HUES48 (cell line): ENCODE measurements at regions not wholly inside any gene's neighbourhood (a gene's known extent, or its start where the extent isn't known, plus 50 kb on each side); places are given as distances from the start of the nearest gene placed in this dataset.

Source experiments
- H3K27ac ChIP-seq: one replicate; pipeline ENCODE4 v1.7.0; 2013; ENCODE audit warnings: low read depth, low read length, inconsistent platforms
- H3K27me3 ChIP-seq: 2 replicates; pipeline ENCODE4 v1.6.1; 2013; ENCODE audit warnings: mild to moderate bottlenecking, low read length; ENCODE audit not compliant: control insufficient read depth, insufficient read depth
- H3K36me3 ChIP-seq: 2 replicates; pipeline ENCODE4 v1.6.1; 2013; ENCODE audit warnings: low read length; ENCODE audit not compliant: control insufficient read depth, insufficient read depth
- H3K4me1 ChIP-seq: 2 replicates; pipeline ENCODE4 v1.6.1; 2013; ENCODE audit warnings: mild to moderate bottlenecking, low read length; ENCODE audit not compliant: control insufficient read depth, insufficient read depth
- H3K4me3 ChIP-seq: 2 replicates; pipeline ENCODE4 v1.5.1; 2013; ENCODE audit warnings: mild to moderate bottlenecking, low read depth, low read length
- H3K9ac ChIP-seq: 2 replicates; pipeline ENCODE4 v1.6.1; 2013; ENCODE audit warnings: mild to moderate bottlenecking, low read depth, low read length, moderate library complexity
- H3K9me3 ChIP-seq: 2 replicates; pipeline ENCODE4 v1.6.1; 2013; ENCODE audit warnings: low read length; ENCODE audit not compliant: control insufficient read depth, insufficient read depth

- H3K9ac ChIP-seq = no peak overlapping the region
- H3K4me3 ChIP-seq = no peak overlapping the region
- no peaks in the 10 kb centered on the region for H3K36me3 ChIP-seq
- H3K27me3 ChIP-seq = no peaks in the 10 kb centered on the region
- H3K9me3 ChIP-seq = no peaks in the 10 kb centered on the region; the same call in 1 of the 2 replicates
- H3K27ac ChIP-seq = no peak overlapping the region
- H3K4me1 ChIP-seq = no peaks in the 10 kb centered on the region
Measured at GRCh38 chr21:28675331-28676041, 317.2 kb downstream of the LTN1 start.

GRCh38 chr21:28674763-28675162 lies 317.9 kb downstream of the LTN1 start:
- no peaks in the 10 kb centered on the region for H3K36me3 ChIP-seq
- H3K9me3 ChIP-seq = no peaks in the 10 kb centered on the region; the same call in 1 of the 2 replicates
- no peak overlapping the region for H3K9ac ChIP-seq
- no peak overlapping the region for H3K27ac ChIP-seq
- no peaks in the 10 kb centered on the region for H3K27me3 ChIP-seq
- no peak overlapping the region for H3K4me3 ChIP-seq
- H3K4me1 ChIP-seq = no peaks in the 10 kb centered on the region

DNA sequence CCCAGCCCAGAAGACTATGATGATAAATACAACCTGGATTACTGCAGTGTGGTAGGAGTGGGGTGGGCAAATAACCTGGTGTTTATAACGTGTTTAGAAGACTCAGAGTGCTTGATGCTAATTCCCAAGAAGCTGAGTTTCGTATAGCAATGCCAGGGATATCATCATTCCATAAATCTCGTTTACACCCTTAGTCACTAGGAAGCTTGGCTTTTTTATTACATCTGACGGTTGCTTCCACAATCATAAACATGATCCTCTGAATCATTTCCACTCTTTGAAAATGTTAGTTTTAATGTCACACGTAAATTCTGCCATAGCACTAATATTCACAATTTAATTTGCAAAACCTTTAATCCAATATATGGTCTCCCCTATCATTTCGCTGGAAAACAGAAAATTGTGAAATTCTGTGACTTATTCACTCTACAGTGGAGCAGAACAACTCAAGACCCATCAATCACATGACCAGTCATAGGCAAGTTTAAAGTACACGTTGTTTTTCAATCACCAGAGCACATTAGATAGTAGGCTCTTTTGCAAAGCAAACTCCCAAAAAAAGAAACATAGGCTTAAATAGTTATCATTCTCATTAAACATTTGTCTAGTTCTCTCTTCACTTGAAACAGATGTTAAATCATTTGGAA lies 321.0 kb downstream of the LTN1 start:
- H3K27me3 ChIP-seq = no peaks in the 10 kb centered on the region
- H3K4me3 ChIP-seq = no peak overlapping the region
- H3K4me1 ChIP-seq = no peaks in the 10 kb centered on the region
- H3K9ac ChIP-seq = no peak overlapping the region
- no peaks in the 10 kb centered on the region for H3K36me3 ChIP-seq
- no peak overlapping the region for H3K27ac ChIP-seq
- no peaks in the 10 kb centered on the region for H3K9me3 ChIP-seq

- Histone ChIP-seq H3K9me3 (no peaks in the 10 kb centered on the region), H3K4me3 (no peak overlapping the region), H3K9ac (no peak overlapping the region), H3K36me3 (no peaks in the 10 kb centered on the region), H3K27ac (no peak overlapping the region), H3K27me3 (no peaks in the 10 kb centered on the region), H3K4me1 (no peaks in the 10 kb centered on the region)
Measured at GRCh38 chr21:28669971-28670653, 322.6 kb downstream of the LTN1 start.

DNA sequence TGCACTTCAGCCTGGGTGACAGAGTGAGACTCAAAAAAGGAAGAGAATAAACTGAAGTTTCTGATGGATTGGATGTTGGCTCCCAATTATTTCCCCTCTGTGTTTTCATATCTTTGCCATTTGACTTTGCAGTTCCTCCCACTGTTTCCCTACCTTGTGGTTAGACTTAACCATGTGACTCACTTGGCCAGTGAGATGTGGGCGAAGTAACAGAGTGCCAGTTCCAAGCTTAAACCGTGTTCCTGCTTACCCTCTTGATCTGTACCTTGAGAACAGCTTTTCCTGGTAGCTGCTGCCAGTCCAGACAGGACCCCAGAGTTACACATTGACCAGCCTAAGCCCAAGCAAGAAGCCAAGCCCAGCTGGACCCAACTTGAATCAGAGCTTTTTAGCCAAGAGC lies 323.4 kb downstream of the LTN1 start:
- no peaks in the 10 kb centered on the region for H3K9me3 ChIP-seq
- no peak overlapping the region for H3K4me3 ChIP-seq
- no peaks in the 10 kb centered on the region for H3K27me3 ChIP-seq
- H3K27ac ChIP-seq = no peak overlapping the region
- no peak overlapping the region for H3K9ac ChIP-seq
- H3K36me3 ChIP-seq = no peaks in the 10 kb centered on the region
- no peaks in the 10 kb centered on the region for H3K4me1 ChIP-seq

DNA sequence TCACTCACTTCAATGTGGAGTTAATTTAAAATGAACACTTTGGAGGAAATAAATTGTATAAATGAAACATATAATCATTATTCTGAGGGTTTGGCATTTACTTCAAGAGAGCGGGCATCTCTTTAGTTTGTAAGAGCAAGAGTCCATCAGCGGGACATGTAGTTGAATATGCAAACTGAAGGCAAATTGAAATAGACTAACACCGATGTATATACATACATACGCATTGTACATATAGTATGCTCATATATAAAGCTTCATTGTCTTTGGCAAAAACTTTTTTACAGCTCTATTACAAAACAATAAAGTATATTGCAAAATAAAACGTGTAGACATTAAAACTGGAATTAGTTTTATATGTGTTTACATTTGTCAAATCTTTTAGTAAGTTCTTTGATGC lies 328.9 kb downstream of the LTN1 start:
- no peaks in the 10 kb centered on the region for H3K36me3 ChIP-seq
- no peaks in the 10 kb centered on the region for H3K9me3 ChIP-seq
- H3K4me1 ChIP-seq = no peaks in the 10 kb centered on the region
- no peak overlapping the region for H3K9ac ChIP-seq
- H3K27ac ChIP-seq = no peak overlapping the region
- H3K4me3 ChIP-seq = no peak overlapping the region
- H3K27me3 ChIP-seq = no peaks in the 10 kb centered on the region

DNA sequence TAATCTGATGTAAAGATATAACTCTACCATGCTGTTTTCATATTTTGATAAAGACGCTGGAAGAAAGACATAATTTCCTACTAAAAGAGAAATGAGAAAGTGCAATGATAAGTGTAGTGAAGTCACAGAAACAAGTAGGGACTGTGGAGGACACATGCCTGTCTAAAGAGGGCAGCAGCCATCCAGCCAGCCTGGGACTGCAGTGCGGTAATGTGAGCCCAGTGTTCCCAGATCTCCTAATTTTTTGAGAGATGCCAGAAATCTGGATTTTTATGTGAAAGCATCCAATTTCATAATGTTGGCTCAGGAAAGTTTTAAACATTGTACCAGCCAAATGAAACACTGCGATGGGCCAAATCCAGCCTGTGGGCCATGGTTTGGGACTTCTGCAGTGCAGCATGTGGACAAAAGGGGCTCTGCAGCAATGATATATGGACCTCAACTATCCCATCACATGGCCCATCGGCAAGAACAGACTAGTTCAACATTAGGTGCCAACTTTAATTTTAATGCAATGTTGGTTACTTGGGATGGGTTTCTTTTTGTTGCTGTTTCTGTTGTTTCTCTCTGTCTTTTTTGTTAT lies 329.5 kb downstream of the LTN1 start:
- H3K4me1 ChIP-seq = no peaks in the 10 kb centered on the region

DNA sequence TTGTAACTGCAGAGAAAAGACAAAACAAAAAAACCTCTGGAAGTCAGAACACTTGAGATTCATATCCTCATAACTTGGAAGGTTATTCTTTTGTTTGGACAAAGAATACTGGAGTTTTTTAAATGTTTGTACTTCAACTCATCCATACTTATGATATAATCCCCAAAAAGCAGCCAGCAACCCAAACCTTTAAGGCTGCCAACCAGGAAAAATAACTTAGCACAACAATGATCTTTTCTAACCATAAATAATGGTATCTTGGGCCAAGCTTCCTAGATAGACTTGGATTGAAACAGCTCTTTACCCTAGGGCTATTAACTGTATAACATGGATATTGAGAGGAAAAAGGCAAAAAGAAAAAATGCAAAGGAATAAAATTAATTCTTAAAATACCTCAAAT lies 335.1 kb downstream of the LTN1 start:
- Histone ChIP-seq H3K36me3 (no peaks in the 10 kb centered on the region), H3K4me1 (no peaks in the 10 kb centered on the region), H3K27ac (no peak overlapping the region), H3K9ac (no peak overlapping the region), H3K9me3 (no peaks in the 10 kb centered on the region), H3K27me3 (no peaks in the 10 kb centered on the region), H3K4me3 (no peak overlapping the region)

More for the DNA sequence above, 329.5 kb downstream of the LTN1 start:
- Histone ChIP-seq H3K36me3 (no peaks in the 10 kb centered on the region), H3K27ac (no peak overlapping the region), H3K4me3 (no peak overlapping the region), H3K9me3 (no peaks in the 10 kb centered on the region), H3K27me3 (no peaks in the 10 kb centered on the region), H3K9ac (no peak overlapping the region)

- Histone ChIP-seq H3K4me1 (no peaks in the 10 kb centered on the region), H3K9ac (no peak overlapping the region), H3K27ac (no peak overlapping the region), H3K27me3 (no peaks in the 10 kb centered on the region), H3K9me3 (no peaks in the 10 kb centered on the region), H3K4me3 (no peak overlapping the region), H3K36me3 (no peaks in the 10 kb centered on the region)
Measured at GRCh38 chr21:28655471-28655870, 337.2 kb downstream of the LTN1 start.

DNA sequence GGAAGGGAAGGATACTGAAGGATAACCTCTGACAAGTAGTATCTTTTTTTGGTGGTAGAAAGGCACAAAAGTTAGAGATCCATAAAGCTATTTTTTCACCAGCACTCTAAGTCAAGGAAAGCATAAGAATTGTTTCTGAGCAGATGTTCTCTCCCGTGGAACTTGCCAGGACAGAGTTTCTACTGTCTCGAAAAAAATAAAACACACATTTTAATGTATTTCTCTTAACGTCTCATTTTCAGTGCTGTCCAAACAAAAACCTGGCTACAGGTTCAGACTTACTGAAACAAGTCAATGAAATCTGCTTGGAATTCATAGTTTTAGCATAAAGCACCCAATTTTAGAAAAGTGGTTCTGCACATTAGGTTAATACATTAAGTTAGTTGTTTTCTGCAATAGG lies 338.3 kb downstream of the LTN1 start:
- H3K36me3 ChIP-seq = no peaks in the 10 kb centered on the region
- H3K4me1 ChIP-seq = no peaks in the 10 kb centered on the region
- no peak overlapping the region for H3K9ac ChIP-seq
- H3K27me3 ChIP-seq = no peaks in the 10 kb centered on the region
- H3K9me3 ChIP-seq = no peaks in the 10 kb centered on the region
- no peak overlapping the region for H3K4me3 ChIP-seq
- H3K27ac ChIP-seq = no peak overlapping the region

GRCh38 chr21:28644762-28645161 lies 347.9 kb downstream of the LTN1 start:
- Histone ChIP-seq H3K4me1 (no peaks in the 10 kb centered on the region), H3K9ac (no peak overlapping the region), H3K36me3 (no peaks in the 10 kb centered on the region), H3K4me3 (no peak overlapping the region), H3K9me3 (no peaks in the 10 kb centered on the region), H3K27ac (no peak overlapping the region), H3K27me3 (no peaks in the 10 kb centered on the region)
